WTC11 (cell line): ENCODE measurements at regions not wholly inside any gene's neighbourhood (a gene's known extent, or its start where the extent isn't known, plus 50 kb on each side); places are given as distances from the start of the nearest gene placed in this dataset.

Experiments used
- ATAC-seq: fragments of 200-7000 bp; cut with Tn5 transposase; 2 replicates; pipeline ENCODE4 v1.10.0; 2021; ENCODE audit warnings: mild to moderate bottlenecking, moderate library complexity
- CTCF ChIA-PET: fragments of 300-600 bp; sonication (Branson Sonifier 250); formaldehyde crosslinking; loops from one replicate; lab custom pipeline; 2021; ENCODE audit warnings: antibody characterized with exemption; lab: Charles Lee
- POLR2A ChIA-PET: fragments of 350-600 bp; sonication (Branson Sonifier 250); formaldehyde crosslinking; loops from one replicate; lab custom pipeline; 2021; ENCODE audit warnings: antibody characterized with exemption; lab: Charles Lee
- DNase-seq: peaks from one replicate; pipeline ENCODE4 v3.0.0; 2021; ENCODE audit warnings: low spot score
- H3K27ac Mint-ChIP-seq: 2 replicates; pipeline ENCODE4 v1.8.0; 2021; ENCODE audit warnings: mixed read lengths
- H3K27me3 Mint-ChIP-seq: 2 replicates; pipeline ENCODE4 v1.8.0; 2021; ENCODE audit warnings: low read depth, mild to moderate bottlenecking, moderate library complexity, mixed read lengths
- H3K36me3 Mint-ChIP-seq: 2 replicates; pipeline ENCODE4 v1.8.0; 2021; ENCODE audit warnings: mixed read lengths
- H3K4me1 Mint-ChIP-seq: 2 replicates; pipeline ENCODE4 v1.8.0; 2022; ENCODE audit warnings: mixed read lengths
- H3K4me3 Mint-ChIP-seq: 2 replicates; pipeline ENCODE4 v1.8.0; 2021; ENCODE audit warnings: mild to moderate bottlenecking, moderate library complexity, mixed read lengths
- H3K9me3 Mint-ChIP-seq: 2 replicates; pipeline ENCODE4 v1.8.0; 2021; ENCODE audit warnings: mixed read lengths
- ATF3 ChIP-seq: sonication (generic); formaldehyde crosslinking; conservative IDR thresholded peaks from 2 replicates; pipeline ENCODE4 v1.8.1; 2022; ENCODE audit warnings: mild to moderate bottlenecking, missing genetic modification reagents
- JUN ChIP-seq: sonication (generic); formaldehyde crosslinking; IDR thresholded peaks from 2 replicates; pipeline ENCODE4 v1.8.0; 2023; ENCODE audit warnings: mild to moderate bottlenecking, missing genetic modification reagents
- KAT7 ChIP-seq: sonication (generic); formaldehyde crosslinking; IDR thresholded peaks from 2 replicates; pipeline ENCODE4 v1.8.1; 2023; ENCODE audit warnings: missing genetic modification reagents, mild to moderate bottlenecking, borderline replicate concordance
- NFATC4 ChIP-seq: fragments of 250-450 bp; sonication (Bioruptor Pico); IDR thresholded peaks from 2 replicates; pipeline ENCODE4 v1.9.0; 2021; ENCODE audit warnings: mild to moderate bottlenecking
- NR2C2 ChIP-seq: sonication (generic); formaldehyde crosslinking; IDR thresholded peaks from 2 replicates; pipeline ENCODE4 v1.8.0; 2022; ENCODE audit warnings: mild to moderate bottlenecking, missing genetic modification reagents
- SMAD3 ChIP-seq: sonication (generic); formaldehyde crosslinking; IDR thresholded peaks from 2 replicates; pipeline ENCODE4 v1.8.0; 2022; ENCODE audit warnings: missing genetic modification reagents, mild to moderate bottlenecking, borderline replicate concordance
- STAT6 ChIP-seq: sonication (generic); formaldehyde crosslinking; conservative IDR thresholded peaks from 2 replicates; pipeline ENCODE4 v1.8.1; 2023; ENCODE audit warnings: mild to moderate bottlenecking, low read depth, missing genetic modification reagents, moderate library complexity
- ZNF281 ChIP-seq: sonication (generic); formaldehyde crosslinking; IDR thresholded peaks from 2 replicates; pipeline ENCODE4 v1.8.0; 2023; ENCODE audit warnings: mild to moderate bottlenecking, missing genetic modification reagents
- TF ChIP-seq, protein P1 (sequence below): fragments of 250-450 bp; sonication (Bioruptor Pico); IDR thresholded peaks from 2 replicates; pipeline ENCODE4 v2.1.2; 2022; ENCODE audit warnings: mild to moderate bottlenecking, moderate library complexity
- TF ChIP-seq, protein P2 (sequence below): fragments of 200-600 bp; IDR thresholded peaks from 2 replicates; pipeline ENCODE4 v1.8.0; 2022; ENCODE audit warnings: antibody characterized with exemption
- TF ChIP-seq, protein P3 (sequence below): sonication (generic); formaldehyde crosslinking; IDR thresholded peaks from 2 replicates; pipeline ENCODE4 v1.8.1; 2023; ENCODE audit warnings: mild to moderate bottlenecking, missing genetic modification reagents

DNA sequence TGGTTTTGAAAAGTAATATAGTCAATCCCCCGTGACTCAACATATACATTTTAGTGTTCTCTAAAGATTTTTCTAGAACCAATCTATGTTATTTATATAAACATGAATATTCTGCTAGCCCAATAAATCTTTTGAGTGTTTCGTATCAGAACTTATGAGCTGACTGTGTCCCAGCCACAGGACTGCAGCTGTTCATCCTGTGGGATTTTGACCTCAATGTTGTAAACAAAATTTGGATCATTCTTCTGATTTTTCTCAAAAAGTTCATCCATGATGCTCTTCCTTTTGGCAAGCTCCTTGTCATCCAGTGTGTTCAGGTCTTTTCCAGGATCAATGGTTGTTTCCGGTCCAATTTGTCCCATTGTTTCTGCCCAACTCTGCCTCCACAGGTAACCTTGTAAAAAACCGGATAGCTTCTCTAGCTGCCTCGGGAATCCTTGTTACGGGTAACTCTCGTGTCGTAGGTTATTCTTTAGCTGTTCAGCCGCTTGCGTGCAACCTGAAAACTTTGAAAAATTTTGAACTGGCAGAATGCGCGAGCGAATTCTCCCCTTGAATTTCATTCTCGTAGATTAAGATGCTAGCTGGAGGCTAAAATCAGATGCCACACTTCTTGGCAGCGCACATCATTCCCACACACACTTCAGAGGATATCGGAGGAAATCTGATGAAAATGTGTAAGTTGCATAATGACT, 195.2 kb downstream of the SH3BP4 start:
- Mint-ChIP-seq H3K36me3 (no peaks in the 10 kb centered on the region), H3K4me3 (no peak overlapping the region), H3K27ac (no peak overlapping the region), H3K4me1 (peaks cover 6% of the 10 kb centered on the region), H3K27me3 (peaks cover 6% of the 10 kb centered on the region; the same call in 1 of the 2 replicates), H3K9me3 (peaks cover 8% of the 10 kb centered on the region)
- DNase-seq (no peak), ATAC-seq (no peak)
- ChIA-PET CTCF (interaction anchor here (0.8 kb wide), 1 partner anchor 11 kb away, joined by 3 read pairs; no protein-coding TSS in a partner anchor), POLR2A (no interaction called here)
- TF ChIP-seq SMAD3 (CRISPR knock-in tag): no peak
- TF ChIP-seq ATF3 (CRISPR knock-in tag): no peak
- TF ChIP-seq JUN (CRISPR knock-in tag): no peak
- TF ChIP-seq NR2C2 (CRISPR knock-in tag): no peak
- TF ChIP-seq, protein P1, sequence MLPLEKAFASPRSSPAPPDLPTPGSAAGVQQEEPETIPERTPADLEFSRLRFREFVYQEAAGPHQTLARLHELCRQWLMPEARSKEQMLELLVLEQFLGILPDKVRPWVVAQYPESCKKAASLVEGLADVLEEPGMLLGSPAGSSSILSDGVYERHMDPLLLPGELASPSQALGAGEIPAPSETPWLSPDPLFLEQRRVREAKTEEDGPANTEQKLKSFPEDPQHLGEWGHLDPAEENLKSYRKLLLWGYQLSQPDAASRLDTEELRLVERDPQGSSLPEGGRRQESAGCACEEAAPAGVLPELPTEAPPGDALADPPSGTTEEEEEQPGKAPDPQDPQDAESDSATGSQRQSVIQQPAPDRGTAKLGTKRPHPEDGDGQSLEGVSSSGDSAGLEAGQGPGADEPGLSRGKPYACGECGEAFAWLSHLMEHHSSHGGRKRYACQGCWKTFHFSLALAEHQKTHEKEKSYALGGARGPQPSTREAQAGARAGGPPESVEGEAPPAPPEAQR (CRISPR knock-in tag): no peak
- TF ChIP-seq KAT7: no peak
- TF ChIP-seq, protein P2, sequence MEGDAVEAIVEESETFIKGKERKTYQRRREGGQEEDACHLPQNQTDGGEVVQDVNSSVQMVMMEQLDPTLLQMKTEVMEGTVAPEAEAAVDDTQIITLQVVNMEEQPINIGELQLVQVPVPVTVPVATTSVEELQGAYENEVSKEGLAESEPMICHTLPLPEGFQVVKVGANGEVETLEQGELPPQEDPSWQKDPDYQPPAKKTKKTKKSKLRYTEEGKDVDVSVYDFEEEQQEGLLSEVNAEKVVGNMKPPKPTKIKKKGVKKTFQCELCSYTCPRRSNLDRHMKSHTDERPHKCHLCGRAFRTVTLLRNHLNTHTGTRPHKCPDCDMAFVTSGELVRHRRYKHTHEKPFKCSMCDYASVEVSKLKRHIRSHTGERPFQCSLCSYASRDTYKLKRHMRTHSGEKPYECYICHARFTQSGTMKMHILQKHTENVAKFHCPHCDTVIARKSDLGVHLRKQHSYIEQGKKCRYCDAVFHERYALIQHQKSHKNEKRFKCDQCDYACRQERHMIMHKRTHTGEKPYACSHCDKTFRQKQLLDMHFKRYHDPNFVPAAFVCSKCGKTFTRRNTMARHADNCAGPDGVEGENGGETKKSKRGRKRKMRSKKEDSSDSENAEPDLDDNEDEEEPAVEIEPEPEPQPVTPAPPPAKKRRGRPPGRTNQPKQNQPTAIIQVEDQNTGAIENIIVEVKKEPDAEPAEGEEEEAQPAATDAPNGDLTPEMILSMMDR: no peak
- no peak for TF ChIP-seq STAT6 (CRISPR knock-in tag)

DNA sequence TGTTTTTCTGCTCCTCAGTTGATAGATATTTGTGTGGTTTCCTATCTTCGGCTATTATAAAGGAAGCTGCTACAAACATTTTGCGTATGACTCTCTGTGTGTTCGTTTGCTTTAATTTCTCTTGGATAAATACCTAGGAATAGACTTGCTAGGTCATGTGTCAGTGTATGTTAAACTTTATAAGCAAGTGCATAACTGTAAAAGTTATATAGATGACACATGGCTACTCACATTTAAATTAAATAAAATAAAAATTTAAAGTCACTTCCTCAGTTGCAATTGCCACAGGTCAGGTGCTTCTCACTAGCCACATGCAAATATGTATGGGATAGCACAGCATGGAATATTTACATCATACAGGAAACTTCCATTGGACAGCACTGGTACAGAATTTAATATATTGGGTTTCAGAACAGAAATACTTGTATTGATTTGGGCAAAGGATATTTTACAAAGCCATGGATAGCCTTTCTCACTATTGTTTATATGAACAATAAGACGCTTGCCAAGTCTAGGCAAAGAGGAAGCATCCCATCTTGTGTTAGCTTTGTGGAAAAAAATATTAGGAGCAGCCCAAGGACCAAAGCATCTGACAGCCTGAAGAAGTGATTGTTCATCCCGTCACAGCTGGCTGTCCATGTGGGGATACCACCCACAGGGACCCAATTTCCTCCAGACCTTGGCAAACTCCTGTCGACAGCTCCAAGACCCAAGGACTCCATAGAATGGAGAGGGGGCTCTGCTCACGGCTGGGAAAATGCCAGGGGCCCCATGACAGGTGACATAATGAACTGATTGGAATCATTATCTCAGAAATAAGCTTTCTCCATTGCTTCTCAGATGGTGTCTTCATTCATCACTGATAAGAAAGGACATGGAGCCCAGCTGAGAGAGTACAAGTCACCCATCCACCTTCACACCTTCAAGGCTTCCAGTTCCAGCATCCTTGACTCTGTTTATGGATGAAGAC, 196.7 kb downstream of the SH3BP4 start:
- TF ChIP-seq ZNF281 (CRISPR knock-in tag) (no peak), NFATC4 (no peak)
- TF ChIP-seq, protein P3, sequence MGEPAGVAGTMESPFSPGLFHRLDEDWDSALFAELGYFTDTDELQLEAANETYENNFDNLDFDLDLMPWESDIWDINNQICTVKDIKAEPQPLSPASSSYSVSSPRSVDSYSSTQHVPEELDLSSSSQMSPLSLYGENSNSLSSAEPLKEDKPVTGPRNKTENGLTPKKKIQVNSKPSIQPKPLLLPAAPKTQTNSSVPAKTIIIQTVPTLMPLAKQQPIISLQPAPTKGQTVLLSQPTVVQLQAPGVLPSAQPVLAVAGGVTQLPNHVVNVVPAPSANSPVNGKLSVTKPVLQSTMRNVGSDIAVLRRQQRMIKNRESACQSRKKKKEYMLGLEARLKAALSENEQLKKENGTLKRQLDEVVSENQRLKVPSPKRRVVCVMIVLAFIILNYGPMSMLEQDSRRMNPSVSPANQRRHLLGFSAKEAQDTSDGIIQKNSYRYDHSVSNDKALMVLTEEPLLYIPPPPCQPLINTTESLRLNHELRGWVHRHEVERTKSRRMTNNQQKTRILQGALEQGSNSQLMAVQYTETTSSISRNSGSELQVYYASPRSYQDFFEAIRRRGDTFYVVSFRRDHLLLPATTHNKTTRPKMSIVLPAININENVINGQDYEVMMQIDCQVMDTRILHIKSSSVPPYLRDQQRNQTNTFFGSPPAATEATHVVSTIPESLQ (CRISPR knock-in tag): no peak
- ChIA-PET POLR2A (no interaction called here), CTCF (interaction anchor here (0.5 kb wide), 1 partner anchor 991 kb away, joined by 3 read pairs; no protein-coding TSS in a partner anchor)
- H3K27me3 Mint-ChIP-seq: peaks cover 14% of the 10 kb centered on the region; the same call in 1 of the 2 replicates
- H3K36me3 Mint-ChIP-seq: no peaks in the 10 kb centered on the region
- ATAC-seq (no peak), DNase-seq (no peak)
- H3K27ac Mint-ChIP-seq: no peak overlapping the region
- peaks cover 6% of the 10 kb centered on the region for H3K4me1 Mint-ChIP-seq
- H3K4me3 Mint-ChIP-seq: no peak overlapping the region
- H3K9me3 Mint-ChIP-seq: peaks cover 8% of the 10 kb centered on the region
